Midbrain (tissue), 1 donor: ENCODE measurements at regions not wholly inside any gene's neighbourhood (a gene's known extent, or its start where the extent isn't known, plus 50 kb on each side); places are given as distances from the start of the nearest gene placed in this dataset.
"Not testable (repeated sequence)": the region's sequence is repeated elsewhere in the genome, so short reads cannot be mapped to it uniquely, and the experiment has no call there.

Experiments used
- DNase-seq: peaks from one replicate; lab custom pipeline; 2025; lab: John Stamatoyannopoulos, UW

DNA sequence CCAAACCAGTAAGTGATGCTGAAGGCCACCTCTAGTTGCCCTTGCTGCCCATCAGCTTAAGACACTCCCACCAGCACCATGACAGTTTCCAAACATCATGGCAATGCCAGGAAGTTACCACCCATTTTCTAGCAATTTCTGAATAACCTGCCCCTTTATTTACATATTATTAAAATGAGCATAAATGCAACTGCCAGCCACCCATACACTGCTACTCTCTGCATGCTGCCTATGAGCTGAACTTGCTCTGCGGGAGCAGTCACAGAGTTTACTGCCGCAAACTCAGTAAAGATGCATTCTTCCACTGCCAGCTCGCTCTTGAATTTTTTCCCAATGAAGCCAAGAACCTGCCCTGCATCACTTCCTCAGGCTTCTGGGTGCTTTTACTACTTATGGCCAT, 212.6 kb downstream of the SH2D4B start:
- DNase-seq: no peak

- DNase-seq: no peak
These were observed 214.2 kb downstream of the SH2D4B start for GRCh38 chr10:80751940-80752339.

GRCh38 chr10:80753612-80754011, 215.9 kb downstream of the SH2D4B start:
- no peak for DNase-seq

- DNase-seq: no peak
These were observed 218.2 kb downstream of the SH2D4B start for GRCh38 chr10:80755893-80756292.

DNA sequence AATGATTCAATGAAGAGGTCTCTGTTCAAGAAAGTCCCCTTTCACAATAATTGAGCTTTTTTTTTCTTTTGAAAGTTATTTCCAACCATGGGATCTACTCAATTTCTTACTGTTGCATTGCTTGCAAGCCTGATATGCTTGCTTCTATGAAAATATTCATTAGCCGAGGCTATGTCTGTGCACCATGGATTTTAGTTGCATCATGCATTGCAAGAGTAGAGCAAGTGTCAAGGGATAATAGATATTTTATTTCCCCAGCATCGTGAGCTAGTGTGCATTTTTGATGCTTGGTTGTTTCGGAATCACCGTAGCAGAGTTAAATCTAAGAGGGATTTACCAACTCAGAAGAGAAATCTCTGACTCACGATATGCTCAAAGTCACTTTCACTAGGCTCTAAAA, 222.0 kb downstream of the SH2D4B start:
- no peak for DNase-seq

- no peak for DNase-seq
These were observed 223.2 kb downstream of the SH2D4B start for GRCh38 chr10:80760914-80761371.

- no peak for DNase-seq
These were observed 230.3 kb downstream of the SH2D4B start for GRCh38 chr10:80767963-80768362.

DNA sequence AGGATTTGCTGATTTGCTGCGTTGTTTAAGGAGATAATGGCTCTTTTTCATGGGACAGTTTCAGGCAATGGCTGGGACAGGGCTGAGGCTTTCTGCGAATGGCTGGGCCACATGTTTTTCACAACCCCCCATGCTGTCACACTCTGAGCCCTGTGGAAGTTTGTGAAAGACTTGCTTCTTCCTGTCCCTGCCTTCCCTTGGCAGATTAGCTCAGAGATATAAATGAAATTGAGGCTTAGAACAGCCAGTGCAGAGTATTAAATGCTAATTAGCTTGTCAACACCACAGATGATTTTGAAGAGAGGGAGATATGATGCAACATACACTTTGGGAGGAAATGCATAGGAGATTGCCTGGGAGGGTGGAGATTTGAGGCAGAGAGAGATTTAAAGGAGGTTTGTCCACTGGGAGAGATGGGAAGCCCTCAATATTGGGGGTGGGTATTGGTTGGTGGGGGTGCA, 232.0 kb downstream of the SH2D4B start:
- no peak for DNase-seq

GRCh38 chr10:80770239-80770638, 232.5 kb downstream of the SH2D4B start:
- no peak for DNase-seq

DNA sequence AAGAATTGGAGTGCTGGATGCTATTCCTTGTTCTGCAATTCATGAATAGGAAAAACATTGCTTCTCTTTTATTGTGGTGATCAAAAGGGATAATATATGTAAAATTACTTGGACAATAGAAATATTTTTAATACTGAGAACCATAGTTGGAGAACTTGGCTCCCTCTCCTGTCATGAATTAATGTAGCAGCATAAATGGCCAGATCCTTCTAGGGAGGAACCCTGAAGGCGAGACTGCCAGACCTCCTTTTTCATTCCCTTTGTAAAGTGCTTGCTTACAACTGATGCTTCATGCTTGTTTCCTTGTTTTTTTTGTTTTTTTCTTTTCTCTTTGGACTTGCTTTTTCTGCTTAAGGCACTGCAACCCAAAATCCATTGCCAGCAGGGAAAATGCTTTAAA, 233.6 kb downstream of the SH2D4B start:
- DNase-seq: no peak

- no peak for DNase-seq
These were observed 234.3 kb downstream of the SH2D4B start for GRCh38 chr10:80771902-80772555.

DNA sequence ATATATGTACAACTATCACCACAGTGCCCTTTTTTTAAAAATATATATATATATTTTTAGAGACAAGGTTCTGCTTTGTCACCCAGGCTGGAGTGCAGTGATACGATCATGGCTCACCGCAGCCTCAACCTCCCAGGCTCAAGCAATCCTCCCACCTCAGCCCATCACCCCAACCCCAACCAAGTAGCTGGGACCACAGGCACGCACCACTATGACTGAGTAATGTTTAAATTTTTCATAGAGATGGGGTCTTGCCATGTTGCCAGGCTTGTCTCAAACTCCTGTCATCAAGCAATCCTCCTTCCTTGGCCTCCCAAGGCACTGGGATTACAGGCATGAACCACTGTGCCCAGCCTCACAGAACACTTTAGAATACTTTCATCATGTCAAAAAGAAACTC, 234.9 kb downstream of the SH2D4B start:
- DNase-seq: no peak

DNA sequence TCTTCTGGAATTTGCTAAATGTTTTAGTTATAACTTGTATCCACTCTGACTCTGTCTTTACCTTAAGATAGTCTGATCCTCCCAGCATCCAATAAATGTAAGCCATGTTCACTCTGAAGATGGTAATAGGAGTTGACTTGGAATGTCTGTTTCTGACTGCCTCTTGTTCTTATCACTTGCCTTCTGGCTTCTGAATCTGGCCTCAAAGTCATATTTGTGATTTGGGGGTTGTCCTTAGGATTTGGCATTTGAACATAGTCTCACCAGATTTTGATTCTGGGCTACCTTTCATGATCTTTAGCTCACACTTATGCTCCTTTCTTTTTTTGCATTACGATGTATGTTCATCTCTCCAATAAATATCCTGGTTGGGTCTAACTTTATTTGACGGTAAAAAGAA, 247.0 kb downstream of the SH2D4B start:
- DNase-seq: no peak

DNA sequence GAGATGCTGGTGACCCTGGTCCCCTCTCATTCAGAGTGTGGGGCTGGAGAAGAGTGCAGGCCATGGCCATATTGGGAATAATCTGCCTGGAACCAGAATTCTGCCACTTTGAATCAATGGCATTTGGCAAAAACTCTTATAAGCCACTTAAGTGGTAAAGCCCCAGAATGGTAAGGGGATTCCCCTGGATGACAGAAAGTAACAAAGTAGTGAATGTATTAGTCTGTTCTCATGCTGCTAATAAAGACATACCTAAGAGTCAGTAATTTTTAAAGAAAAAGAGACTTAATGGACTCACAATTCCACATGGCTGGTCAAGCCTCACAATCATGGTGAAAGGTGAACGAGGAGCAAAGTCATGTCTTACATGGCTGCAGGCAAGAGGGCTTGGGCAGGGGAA, 248.6 kb downstream of the SH2D4B start:
- DNase-seq: no peak

- DNase-seq: no peak
These were observed 250.2 kb downstream of the SH2D4B start for GRCh38 chr10:80787952-80788351.

DNA sequence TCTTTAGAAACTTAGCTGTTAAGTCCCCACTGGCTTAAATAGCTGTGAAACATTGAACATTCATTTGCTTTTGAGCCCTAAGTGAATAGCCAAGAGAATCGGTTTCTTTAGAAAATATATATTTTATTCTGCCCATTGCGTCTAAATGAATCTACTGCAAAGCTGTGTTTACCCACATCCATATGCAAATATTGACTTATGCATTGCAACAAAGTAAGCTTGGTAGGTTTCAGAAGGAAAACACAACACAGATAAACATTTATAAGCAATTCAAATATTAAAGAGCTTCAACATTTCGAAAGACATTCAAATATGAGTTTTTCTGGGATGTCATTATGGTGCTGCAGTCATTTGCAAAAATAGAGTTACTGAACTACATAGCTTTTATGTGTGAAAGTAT, 257.3 kb downstream of the SH2D4B start:
- DNase-seq: no peak

DNA sequence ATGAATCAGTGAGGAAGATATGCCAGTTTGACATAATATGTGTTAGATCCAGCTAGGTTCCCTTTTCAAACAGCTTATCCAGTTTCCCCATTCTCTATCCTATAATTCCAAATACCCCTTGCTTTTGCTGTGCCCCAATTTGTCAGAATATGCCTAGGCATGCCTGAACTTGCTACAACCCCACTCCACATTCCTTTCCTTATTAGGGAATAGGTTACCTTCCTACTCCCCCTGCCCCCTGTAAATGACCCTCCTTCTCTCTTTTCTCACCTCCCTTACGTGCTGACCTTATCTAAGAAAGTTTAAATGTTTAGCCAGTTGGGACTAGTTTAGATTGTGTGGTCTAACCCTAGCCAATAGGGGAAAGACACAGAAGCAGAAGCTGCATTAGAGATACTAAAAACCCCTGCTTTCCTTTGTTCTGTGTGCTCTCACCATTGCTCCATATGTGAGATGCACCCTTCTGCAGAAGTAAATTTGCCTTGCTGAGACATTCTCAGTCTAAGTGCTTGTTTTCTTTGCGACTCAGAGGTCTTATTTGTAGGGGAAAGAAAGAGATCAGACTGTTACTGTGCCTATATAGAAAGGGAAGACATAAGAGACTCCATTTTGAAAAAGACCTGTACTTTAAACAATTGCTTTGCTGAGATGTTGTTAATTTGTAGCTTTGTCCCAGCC, 267.8 kb downstream of the SH2D4B start:
- no peak for DNase-seq

DNA sequence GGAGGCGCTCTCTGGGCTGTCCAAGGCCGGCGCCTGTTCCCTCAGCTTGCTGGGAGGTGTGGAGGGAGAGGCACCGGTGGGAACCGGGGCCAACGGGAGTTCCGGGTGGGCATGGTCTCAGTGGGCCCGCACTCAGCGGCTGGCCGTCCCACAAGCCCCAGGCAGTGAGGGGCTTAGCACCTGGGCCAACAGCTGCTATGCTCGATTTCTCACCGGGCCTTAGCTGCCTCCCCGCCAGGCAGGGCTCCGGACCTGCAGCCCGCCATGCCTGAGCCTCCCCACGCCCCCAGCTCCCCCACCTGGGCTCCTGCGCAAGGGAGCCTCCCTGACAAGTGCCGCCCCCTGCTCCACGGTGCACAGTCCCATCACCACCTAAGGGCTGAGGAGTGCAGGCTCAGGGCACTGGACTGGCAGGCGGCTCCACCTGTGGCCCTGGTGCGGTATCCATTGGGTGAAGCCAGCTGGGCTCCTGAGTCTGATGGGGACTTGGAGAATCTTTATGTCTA, 276.5 kb downstream of the SH2D4B start:
- DNase-seq: no peak

DNA sequence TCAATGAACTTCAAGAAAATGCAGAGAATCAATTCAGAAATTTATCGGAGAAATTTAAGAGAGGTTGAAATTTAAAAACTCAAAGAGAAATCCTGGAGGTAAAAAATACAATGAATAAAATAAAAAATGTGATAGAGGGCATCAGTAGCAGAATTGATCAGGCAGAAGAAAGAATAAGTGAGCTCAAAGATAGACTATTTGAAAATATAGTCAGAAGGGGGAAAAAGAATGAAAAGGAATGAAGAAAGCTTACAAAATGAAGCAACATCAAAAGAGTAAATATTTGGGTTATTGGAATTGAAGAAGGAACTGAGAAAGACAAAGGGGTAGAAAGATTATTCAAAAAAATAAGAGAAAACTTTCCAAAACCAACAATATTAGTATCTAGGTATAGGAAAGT, 291.4 kb downstream of the SH2D4B start:
- DNase-seq: no peak

- DNase-seq: no peak
These were observed 291.9 kb downstream of the SH2D4B start for GRCh38 chr10:80829562-80829961.

GRCh38 chr10:80832693-80833092, 295.0 kb downstream of the SH2D4B start:
- DNase-seq: not testable (repeated sequence)

- no peak for DNase-seq
These were observed 317.8 kb downstream of the SH2D4B start for GRCh38 chr10:80855348-80855971.

- DNase-seq: no peak
These were observed 318.5 kb downstream of the SH2D4B start for GRCh38 chr10:80856186-80856585.
